Panc1 (cell line): ENCODE measurements at regions not wholly inside any gene's neighbourhood (a gene's known extent, or its start where the extent isn't known, plus 50 kb on each side); places are given as distances from the start of the nearest gene placed in this dataset.

ENCODE experiments used
- POLR2AphosphoS5 ChIP-seq: IDR thresholded peaks from 2 replicates; pipeline ENCODE4 v1.6.1; 2012; ENCODE audit warnings: mild to moderate bottlenecking, low read depth, low read length, moderate library complexity
- TCF7L2 ChIP-seq: IDR thresholded peaks from 2 replicates; pipeline ENCODE4 v1.6.1; 2011; ENCODE audit warnings: mild to moderate bottlenecking, low read depth, low read length, inconsistent platforms
- TF ChIP-seq, protein P1 (sequence below): fragments of 450-650 bp; IDR thresholded peaks from 2 replicates; pipeline ENCODE4 v1.5.1; 2017; ENCODE audit warnings: mild to moderate bottlenecking
- TF ChIP-seq, protein P2 (sequence below), 2 experiments: IDR thresholded peaks; 2 replicates each; pipeline ENCODE4 v1.6.1; 2011 to 2012; ENCODE audit warnings: low read depth in 2 of 2, control low read depth in 1 of 2, low read length in 1 of 2, mild to moderate bottlenecking in 1 of 2, moderate library complexity in 1 of 2; ENCODE audit not compliant: insufficient read depth in 1 of 2

DNA sequence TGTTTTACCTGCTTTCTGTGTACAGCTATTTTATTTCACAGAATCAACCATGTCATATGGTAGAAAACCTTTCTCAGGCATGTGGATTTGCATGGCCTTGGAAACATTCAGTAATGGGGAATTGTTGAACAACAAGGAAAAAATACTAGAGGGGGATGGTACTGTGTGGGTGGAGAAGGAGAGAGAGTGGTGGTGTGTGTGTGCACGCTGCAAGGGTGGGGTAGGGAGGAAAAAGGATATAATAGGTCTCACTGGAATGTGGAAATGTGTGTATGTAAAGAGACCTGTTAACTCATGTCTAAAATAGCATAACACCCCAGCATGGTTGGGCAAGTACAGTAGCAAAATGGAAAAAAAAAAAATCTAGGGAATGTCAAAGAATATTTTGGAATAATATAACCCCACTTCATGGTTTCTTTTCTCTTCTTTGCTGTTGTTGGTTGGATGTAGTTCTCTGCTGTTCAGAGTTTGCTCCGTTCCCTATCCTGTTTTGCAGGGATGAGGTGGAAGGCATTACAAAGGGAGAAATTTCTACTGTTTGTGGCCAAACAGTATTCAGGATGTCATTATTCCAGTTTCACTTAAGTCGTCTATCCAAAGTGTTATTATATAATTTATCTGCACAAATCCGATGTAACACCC is 93.9 kb upstream of the CITED2 start:
- TF ChIP-seq, protein P1, sequence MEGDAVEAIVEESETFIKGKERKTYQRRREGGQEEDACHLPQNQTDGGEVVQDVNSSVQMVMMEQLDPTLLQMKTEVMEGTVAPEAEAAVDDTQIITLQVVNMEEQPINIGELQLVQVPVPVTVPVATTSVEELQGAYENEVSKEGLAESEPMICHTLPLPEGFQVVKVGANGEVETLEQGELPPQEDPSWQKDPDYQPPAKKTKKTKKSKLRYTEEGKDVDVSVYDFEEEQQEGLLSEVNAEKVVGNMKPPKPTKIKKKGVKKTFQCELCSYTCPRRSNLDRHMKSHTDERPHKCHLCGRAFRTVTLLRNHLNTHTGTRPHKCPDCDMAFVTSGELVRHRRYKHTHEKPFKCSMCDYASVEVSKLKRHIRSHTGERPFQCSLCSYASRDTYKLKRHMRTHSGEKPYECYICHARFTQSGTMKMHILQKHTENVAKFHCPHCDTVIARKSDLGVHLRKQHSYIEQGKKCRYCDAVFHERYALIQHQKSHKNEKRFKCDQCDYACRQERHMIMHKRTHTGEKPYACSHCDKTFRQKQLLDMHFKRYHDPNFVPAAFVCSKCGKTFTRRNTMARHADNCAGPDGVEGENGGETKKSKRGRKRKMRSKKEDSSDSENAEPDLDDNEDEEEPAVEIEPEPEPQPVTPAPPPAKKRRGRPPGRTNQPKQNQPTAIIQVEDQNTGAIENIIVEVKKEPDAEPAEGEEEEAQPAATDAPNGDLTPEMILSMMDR, result no peak
- TF ChIP-seq TCF7L2 (no peak), POLR2AphosphoS5 (no peak)
- TF ChIP-seq, protein P2, sequence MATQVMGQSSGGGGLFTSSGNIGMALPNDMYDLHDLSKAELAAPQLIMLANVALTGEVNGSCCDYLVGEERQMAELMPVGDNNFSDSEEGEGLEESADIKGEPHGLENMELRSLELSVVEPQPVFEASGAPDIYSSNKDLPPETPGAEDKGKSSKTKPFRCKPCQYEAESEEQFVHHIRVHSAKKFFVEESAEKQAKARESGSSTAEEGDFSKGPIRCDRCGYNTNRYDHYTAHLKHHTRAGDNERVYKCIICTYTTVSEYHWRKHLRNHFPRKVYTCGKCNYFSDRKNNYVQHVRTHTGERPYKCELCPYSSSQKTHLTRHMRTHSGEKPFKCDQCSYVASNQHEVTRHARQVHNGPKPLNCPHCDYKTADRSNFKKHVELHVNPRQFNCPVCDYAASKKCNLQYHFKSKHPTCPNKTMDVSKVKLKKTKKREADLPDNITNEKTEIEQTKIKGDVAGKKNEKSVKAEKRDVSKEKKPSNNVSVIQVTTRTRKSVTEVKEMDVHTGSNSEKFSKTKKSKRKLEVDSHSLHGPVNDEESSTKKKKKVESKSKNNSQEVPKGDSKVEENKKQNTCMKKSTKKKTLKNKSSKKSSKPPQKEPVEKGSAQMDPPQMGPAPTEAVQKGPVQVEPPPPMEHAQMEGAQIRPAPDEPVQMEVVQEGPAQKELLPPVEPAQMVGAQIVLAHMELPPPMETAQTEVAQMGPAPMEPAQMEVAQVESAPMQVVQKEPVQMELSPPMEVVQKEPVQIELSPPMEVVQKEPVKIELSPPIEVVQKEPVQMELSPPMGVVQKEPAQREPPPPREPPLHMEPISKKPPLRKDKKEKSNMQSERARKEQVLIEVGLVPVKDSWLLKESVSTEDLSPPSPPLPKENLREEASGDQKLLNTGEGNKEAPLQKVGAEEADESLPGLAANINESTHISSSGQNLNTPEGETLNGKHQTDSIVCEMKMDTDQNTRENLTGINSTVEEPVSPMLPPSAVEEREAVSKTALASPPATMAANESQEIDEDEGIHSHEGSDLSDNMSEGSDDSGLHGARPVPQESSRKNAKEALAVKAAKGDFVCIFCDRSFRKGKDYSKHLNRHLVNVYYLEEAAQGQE (IDR thresholded peaks at IDR 0.05; ENCODE audit: insufficient read depth in 1 of 2, low read depth in 2 of 2, low read length in 1 of 2), result no peak
